ENCODE measurements at regions not wholly inside any gene's neighbourhood (a gene's known extent, or its start where the extent isn't known, plus 50 kb on each side); places are given as distances from the start of the nearest gene placed in this dataset.

DNA sequence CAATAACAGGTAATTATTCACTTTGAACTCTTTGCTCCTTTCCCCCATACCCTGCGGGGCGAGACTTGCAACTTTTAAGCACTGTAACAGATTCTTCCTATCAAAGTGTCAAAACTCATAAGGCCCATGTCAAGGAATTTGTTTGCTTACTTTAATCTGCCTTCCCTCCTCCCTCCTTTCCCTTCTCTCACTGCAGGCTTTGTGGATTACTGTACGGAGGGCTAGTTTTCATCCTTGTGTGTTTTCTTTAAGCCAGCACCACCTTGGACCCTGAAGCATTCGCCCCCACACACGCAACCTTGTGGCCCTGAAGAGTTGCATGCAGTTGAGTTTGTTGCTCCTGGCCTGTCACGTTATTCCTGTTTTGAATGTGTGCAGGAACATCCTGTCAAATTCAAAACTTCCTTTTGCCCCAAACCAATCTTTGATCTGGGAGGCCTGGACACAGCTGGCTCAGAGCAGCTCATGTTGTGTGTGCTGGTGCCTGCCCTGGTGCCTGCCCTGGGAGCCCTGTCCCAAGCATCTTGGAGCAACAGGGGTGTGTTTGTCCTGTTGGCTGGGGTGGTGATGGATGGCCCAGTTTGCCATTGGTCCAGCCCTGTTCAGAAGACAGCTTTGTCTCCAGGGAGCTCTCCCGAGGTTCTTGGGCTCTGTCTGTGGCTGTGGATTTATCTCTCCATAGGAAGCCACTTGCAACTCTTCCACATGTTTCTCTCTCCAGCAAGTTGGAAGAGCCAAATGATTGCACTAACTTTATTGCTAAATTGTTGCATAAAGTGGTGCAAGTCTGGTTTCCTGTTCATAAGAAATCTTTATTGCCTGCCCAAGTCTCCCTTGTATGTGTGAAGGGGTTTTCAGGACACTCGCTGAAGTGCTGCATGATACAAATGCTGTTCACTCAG, 199.6 kb downstream of the VAPA start:
- DNase-seq (ENCODE audit: low read depth in 4 of 4, low spot score in 3 of 4) = peak in 1 of 4 donors; percentile 31

DNA sequence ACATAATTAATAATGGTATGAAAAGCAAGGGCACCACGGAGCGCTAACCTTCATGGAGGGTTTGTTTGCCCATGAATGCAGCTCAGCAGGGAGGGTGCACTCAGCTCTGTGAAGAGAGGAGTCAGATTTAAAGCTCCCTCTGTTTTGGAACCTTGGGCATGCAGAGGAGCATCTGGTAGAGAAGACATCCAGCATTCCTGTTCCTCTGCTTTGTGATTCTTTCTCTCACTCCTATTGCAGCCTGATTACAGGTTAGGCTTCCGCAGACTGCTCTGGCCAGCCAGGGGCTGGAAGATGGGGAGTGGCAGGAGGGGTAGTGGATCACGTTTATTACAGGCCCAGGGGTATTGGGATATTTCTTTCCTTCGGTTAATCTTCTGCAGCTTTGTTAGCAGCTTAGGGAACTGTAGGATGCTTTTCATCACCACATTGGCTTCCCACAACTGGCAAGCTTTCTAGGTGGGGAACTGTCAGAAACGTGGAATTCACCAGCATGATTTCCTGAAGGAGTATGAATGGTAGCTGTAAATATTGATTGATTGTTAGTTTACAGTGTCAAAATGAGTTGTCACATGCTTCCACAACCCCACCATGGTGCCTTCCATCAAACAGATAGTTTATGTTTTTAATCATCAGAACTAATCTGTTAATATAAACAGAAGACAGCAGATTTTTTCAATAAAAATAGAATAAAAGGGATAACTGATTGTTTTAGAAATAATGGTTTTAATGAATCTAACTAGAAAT, 201.1 kb downstream of the VAPA start:
- DNase-seq (ENCODE audit: low read depth in 4 of 4, low spot score in 3 of 4) = no peak

DNA sequence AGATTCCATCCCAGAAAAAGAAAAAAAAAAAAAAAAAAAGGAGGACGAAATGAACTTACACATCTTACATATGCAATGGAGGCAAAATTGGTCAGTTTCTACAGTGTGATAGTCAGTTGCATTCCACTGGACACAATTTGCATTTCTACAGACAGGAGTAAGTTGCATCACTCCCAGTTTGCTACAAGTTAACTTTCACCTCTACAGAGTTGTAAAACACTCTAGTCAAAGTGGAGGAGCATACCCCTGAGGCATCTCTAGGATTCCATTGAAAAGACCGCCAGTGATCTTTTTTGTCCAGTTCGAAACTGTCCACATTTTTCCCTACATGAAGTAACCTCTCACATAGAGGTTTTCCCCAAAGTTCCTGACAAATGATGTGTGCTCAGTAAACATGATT, 202.8 kb downstream of the VAPA start:
- no peak for DNase-seq (ENCODE audit: low read depth in 4 of 4, low spot score in 3 of 4)

DNA sequence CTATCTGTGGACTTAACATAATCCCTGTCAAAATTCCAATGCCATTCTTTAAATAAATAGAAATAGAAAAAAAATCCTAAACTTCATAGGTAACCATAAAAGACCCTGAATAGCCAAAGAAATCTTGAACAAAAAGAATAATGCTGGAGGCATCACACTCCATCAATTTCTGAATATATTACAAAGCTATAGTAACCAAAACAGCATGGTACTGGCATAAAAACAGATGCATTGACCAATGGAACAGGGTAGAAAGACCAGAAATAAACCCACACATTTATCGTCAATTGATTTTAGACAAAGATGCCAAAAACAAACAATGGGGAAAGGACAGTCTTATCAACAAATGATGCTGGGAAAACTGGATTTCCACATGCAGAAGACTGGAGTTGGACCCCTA, 205.7 kb downstream of the VAPA start:
- no peak for DNase-seq (ENCODE audit: low read depth in 4 of 4, low spot score in 3 of 4)

DNA sequence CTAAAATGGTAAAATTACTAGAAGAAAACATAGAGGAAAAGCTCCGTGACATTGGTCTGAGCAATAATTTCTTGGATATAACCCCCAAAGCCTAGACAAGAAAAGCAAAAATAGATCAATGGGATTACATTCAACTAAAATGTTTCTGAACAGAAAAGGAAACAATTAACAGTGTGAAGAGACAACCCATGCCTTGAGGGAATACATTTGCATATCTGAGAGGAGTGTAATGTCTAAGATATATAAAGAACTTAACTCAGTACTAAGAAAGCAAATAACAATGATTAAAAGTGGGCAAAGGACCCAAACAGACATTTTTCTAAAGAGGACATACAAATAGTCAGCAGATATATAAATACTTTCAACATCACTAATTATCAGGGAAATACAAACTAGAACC, 206.2 kb downstream of the VAPA start:
- DNase-seq (ENCODE audit: low read depth in 4 of 4, low spot score in 3 of 4) = no peak

- no peak for DNase-seq (ENCODE audit: low read depth in 4 of 4, low spot score in 3 of 4)
Measured at GRCh38 chr18:10120622-10121021, 206.8 kb downstream of the VAPA start.

DNA sequence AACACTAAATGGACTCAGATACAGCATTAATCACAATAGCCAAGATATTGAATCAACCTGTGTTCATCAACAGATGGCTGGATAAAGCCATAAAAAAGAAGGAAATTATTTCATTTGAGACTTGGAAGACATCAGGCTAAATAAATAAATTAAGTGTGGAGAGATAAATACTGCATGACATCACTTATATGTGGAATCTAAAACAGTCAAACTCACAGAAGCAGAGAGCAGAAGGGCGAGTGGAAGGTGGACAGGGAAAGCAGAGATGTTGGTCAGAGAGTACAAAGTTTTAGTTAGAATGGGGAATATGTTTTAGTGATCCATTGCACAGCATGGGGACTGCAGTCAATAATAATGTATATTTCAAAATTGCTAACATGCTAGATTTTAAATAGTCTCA, 207.2 kb downstream of the VAPA start:
- DNase-seq (ENCODE audit: low read depth in 4 of 4, low spot score in 3 of 4) = no peak

- peak in 1 of 4 donors; percentile 14 for DNase-seq (ENCODE audit: low read depth in 4 of 4, low spot score in 3 of 4)
Measured at GRCh38 chr18:10121786-10122515, 208.1 kb downstream of the VAPA start.

DNA sequence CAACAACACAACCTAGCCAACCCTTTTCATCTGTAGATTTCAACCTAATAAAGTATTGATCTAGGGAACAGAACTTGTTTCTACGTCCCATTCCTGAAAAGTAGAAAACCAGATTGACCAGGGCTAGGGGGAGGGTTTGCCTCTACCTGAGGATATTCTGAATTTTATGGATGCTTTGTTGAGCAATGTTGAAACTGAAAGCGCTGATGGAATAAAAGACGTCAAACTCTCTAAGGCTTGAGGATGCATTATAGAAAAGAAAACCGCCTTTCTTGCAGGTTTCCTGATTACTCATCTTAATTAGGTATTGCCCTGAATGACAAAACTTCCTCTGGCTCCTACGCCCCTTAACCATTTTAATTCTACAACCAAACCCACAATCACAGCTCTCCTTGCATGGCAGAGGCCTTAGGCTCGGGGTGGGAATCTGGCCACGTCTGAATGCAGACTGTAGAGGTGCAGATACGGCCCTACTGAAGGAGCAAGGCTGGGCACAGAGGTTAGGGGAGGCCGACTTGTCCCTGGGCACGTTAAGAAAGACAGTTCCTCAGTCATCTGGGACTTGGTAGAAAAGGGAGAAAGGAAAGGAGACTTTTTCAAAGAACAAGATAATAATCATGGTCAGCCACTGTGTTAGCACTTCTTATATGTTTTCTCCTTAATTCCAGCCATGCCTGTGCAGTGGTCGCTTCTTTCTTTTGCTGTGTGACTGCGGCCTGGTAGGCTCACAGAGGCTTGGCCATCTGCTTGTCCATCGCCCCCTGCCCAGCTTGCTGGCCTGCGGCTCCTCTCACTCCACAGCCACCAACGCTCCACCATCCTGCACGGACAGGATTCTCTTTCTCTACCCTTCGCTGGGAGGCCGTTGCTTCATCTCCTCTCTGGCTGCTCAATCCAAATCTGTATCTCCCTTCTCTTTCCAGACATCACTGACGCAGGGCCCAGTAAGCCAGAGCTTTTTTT, 209.5 kb downstream of the VAPA start:
- DNase-seq (ENCODE audit: low read depth in 4 of 4, low spot score in 3 of 4) = no peak

DNA sequence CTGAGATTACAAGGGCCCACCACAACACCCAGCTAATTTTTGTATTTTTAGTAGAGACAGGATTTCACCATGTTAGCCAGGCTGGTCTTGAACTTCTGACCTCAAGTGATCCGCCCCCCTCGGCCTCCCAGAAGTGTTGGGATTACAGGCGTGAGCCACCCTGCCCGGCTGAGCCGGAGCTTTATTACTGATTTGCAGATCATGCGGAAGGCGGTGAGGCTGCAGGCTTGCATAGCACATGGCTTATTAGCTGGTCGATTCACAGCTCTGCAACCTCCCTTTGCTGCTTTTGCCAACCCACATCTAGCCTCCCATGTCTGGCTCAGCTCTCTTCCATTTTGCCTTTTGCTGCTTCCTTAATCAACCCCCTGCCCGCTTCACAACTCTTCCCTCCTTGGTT, 210.3 kb downstream of the VAPA start:
- no peak for DNase-seq (ENCODE audit: low read depth in 4 of 4, low spot score in 3 of 4)

DNA sequence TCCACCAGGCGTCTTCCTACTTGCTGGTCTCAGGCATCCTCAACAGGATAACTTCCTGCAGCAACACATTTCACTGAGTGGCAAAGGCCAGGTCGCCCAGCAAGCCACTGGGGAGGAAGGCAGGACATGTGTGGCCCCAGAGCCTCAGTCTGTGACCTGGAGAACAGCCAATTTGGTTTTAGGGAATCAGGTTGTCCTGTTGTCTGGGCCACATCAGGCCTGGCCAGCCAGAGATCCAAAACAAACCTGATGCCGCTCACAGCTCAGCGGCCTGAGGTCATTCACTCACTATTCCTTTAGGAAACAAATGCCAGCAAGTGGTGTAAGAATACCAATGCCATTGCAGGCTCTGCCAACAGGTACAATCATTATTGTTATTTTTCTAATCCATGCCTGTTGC, 210.7 kb downstream of the VAPA start:
- DNase-seq (ENCODE audit: low read depth in 4 of 4, low spot score in 3 of 4) = no peak

GRCh38 chr18:10124967-10125366, 211.2 kb downstream of the VAPA start:
- no peak for DNase-seq (ENCODE audit: low read depth in 4 of 4, low spot score in 3 of 4)

DNA sequence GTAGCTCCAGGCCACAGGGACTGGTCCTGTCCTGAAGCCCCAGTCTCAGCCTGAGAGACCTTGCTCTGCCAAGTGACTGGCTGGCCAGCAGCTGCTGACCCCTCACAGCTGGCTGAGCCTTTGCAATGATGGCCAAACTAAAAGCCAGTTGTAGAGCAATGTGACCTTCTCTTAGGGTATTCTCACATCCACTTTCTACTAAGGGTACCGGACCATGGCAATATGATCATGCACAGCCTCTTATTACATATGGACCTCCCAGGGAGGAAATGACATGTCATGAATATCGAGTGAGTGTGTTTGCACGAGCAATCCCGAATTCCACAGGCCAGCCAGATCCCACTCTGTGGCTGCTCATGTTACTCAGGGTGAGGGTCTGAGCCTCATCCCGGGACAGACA, 213.9 kb downstream of the VAPA start:
- DNase-seq (ENCODE audit: low read depth in 4 of 4, low spot score in 3 of 4) = no peak

GRCh38 chr18:10128921-10129501, 215.2 kb downstream of the VAPA start:
- DNase-seq (ENCODE audit: low read depth in 4 of 4, low spot score in 3 of 4) = no peak

- DNase-seq (ENCODE audit: low read depth in 4 of 4, low spot score in 3 of 4) = no peak
Measured at GRCh38 chr18:10130606-10131005, 216.8 kb downstream of the VAPA start.

DNA sequence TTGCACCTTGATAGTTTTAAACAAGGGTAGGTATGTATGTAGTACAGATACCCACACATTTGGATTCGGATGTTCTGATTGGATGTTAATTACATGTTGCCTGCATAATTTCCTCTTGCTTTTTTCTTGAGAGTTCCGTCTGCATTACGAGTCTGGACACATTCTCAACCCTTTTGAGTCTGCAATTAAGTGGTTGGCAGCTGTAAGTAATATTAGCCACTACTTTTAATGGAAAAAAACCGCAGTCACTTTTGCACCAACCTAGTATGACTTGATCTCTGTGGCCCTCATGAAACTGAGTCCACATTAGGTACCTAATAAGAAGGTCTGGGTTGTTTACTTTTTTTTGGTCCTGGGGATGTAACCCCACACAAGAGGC, 217.3 kb downstream of the VAPA start:
- no peak for DNase-seq (ENCODE audit: low read depth in 4 of 4, low spot score in 3 of 4)

- peak in 3 of 4 donors; percentile 46 to 71 (median 50) for DNase-seq (ENCODE audit: low read depth in 4 of 4, low spot score in 3 of 4)
Measured at GRCh38 chr18:10131460-10132395, 217.9 kb downstream of the VAPA start.

DNA sequence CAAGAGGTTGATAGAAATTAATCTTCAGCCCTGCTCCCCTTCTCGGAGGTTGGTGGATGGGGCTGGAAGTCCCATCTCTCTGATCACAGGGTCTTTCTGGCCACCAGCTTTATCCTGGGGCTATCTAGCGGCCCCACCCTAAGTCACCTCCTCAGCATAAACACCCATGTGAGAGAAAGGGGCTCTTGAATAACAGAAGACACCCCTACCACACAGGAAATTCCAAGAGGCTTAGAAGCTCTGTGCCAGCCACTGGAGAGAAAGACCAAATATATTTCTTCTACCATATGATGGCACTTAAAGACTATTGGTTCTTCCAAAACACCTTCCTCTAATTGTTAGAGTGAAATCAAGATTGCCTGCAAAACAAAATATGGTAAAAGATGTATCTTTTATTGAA, 219.7 kb downstream of the VAPA start:
- no peak for DNase-seq (ENCODE audit: low read depth in 4 of 4, low spot score in 3 of 4)

- no peak for DNase-seq (ENCODE audit: low read depth in 4 of 4, low spot score in 3 of 4)
Measured at GRCh38 chr18:10134204-10134603, 220.4 kb downstream of the VAPA start.
